Neural progenitor cell (in vitro differentiated cells): ENCODE measurements at regions not wholly inside any gene's neighbourhood (a gene's known extent, or its start where the extent isn't known, plus 50 kb on each side); places are given as distances from the start of the nearest gene placed in this dataset.
A peak's percentile ranks its signal among the peaks of the same experiment; 100 is the strongest.

Source experiments
- DNase-seq: peaks from one replicate; pipeline ENCODE4 v3.0.0-alpha.2; 2016; ENCODE audit warnings: low spot score
- H2AFZ ChIP-seq: fragments of 200-600 bp; sonication (generic); replicated peaks from 2 replicates; pipeline ENCODE4 v1.6.1; 2016; ENCODE audit warnings: antibody characterized with exemption
- H3F3A ChIP-seq: fragments of 200-600 bp; sonication (generic); 2 replicates; pipeline ENCODE4 v1.6.1; 2016; ENCODE audit warnings: antibody characterized with exemption, low read depth
- H3K27ac ChIP-seq: fragments of 200-600 bp; sonication (generic); 2 replicates; pipeline ENCODE4 v1.5.1; 2016; ENCODE audit warnings: mild to moderate bottlenecking
- H3K27me3 ChIP-seq: fragments of 200-600 bp; sonication (generic); 2 replicates; pipeline ENCODE4 v1.6.1; 2016; ENCODE audit warnings: mild to moderate bottlenecking, moderate library complexity
- H3K36me3 ChIP-seq: fragments of 200-600 bp; sonication (generic); 2 replicates; pipeline ENCODE4 v1.5.1; 2016
- H3K4me1 ChIP-seq: fragments of 200-600 bp; sonication (generic); 2 replicates; pipeline ENCODE4 v1.6.1; 2016; ENCODE audit warnings: mixed run types
- H3K4me2 ChIP-seq: fragments of 200-600 bp; sonication (generic); 2 replicates; pipeline ENCODE4 v1.6.1; 2016
- H3K4me3 ChIP-seq: fragments of 200-600 bp; sonication (generic); 2 replicates; pipeline ENCODE4 v1.5.1; 2016
- H3K79me2 ChIP-seq: fragments of 200-600 bp; sonication (generic); 2 replicates; pipeline ENCODE4 v1.6.1; 2016; ENCODE audit warnings: low read depth
- H3K9ac ChIP-seq: fragments of 200-600 bp; sonication (generic); 2 replicates; pipeline ENCODE4 v1.6.1; 2016
- H3K9me3 ChIP-seq: fragments of 200-600 bp; sonication (generic); 2 replicates; pipeline ENCODE4 v1.5.1; 2016; ENCODE audit warnings: low read depth
- H4K20me1 ChIP-seq: fragments of 200-600 bp; sonication (generic); 2 replicates; pipeline ENCODE4 v1.6.1; 2016; ENCODE audit warnings: low read depth
- H3K27ac Mint-ChIP-seq: 3 replicates; pipeline ENCODE4 v1.8.0; 2021; ENCODE audit warnings: mixed read lengths
- H3K27me3 Mint-ChIP-seq: 2 replicates; pipeline ENCODE4 v1.8.0; 2022; ENCODE audit warnings: low read depth, mild to moderate bottlenecking, inconsistent platforms, moderate library complexity, mixed read lengths; ENCODE audit not compliant: insufficient read depth
- H3K36me3 Mint-ChIP-seq: 3 replicates; pipeline ENCODE4 v1.8.0; 2021; ENCODE audit warnings: mixed read lengths
- H3K4me1 Mint-ChIP-seq: 3 replicates; pipeline ENCODE4 v1.8.0; 2021; ENCODE audit warnings: mixed read lengths
- H3K4me3 Mint-ChIP-seq: 3 replicates; pipeline ENCODE4 v1.8.0; 2021; ENCODE audit warnings: mild to moderate bottlenecking, moderate library complexity, mixed read lengths
- H3K9me3 Mint-ChIP-seq: 3 replicates; pipeline ENCODE4 v1.8.0; 2020; ENCODE audit warnings: mixed read lengths
- CTCF ChIP-seq: fragments of 200-600 bp; sonication (generic); IDR thresholded peaks from 2 replicates; pipeline ENCODE4 v1.5.1; 2017; ENCODE audit warnings: antibody characterized with exemption, mild to moderate bottlenecking
- EZH2 ChIP-seq: fragments of 200-600 bp; sonication (generic); IDR thresholded peaks from 2 replicates; pipeline ENCODE4 v1.6.1; 2017; ENCODE audit warnings: antibody characterized with exemption, mild to moderate bottlenecking, moderate library complexity
- EZH2phosphoT487 ChIP-seq: fragments of 200-600 bp; sonication (generic); IDR thresholded peaks from 2 replicates; pipeline ENCODE4 v1.6.1; 2017; ENCODE audit warnings: antibody characterized with exemption

- H3K4me3 Mint-ChIP-seq, result no peak overlapping the region
- no peak overlapping the region for H3K4me2 ChIP-seq
Observed at GRCh38 chr1:184150776-184151531, 99.4 kb downstream of the TSEN15 start.

GRCh38 chr1:184152434-184152898 is 100.9 kb downstream of the TSEN15 start:
- Histone ChIP-seq H3K9ac (no peak overlapping the region), H3K27ac (no peak overlapping the region), H3K79me2 (no peaks in the 10 kb centered on the region), H2AFZ (peak overlapping the region; percentile 30), H3F3A (no peaks in the 10 kb centered on the region), H4K20me1 (no peaks in the 10 kb centered on the region), H3K4me2 (no peak overlapping the region), H3K27me3 (no peaks in the 10 kb centered on the region), H3K4me3 (no peak overlapping the region), H3K9me3 (no peaks in the 10 kb centered on the region), H3K36me3 (no peaks in the 10 kb centered on the region), H3K4me1 (peaks cover 4% of the 10 kb centered on the region)
- Mint-ChIP-seq H3K27me3 (no peaks in the 10 kb centered on the region), H3K9me3 (no peaks in the 10 kb centered on the region), H3K4me3 (peak overlapping the region; percentile 25), H3K4me1 (peaks cover 32% of the 10 kb centered on the region), H3K36me3 (no peaks in the 10 kb centered on the region), H3K27ac (no peak overlapping the region)
- TF ChIP-seq CTCF (no peak), EZH2phosphoT487 (no peak)
- DNase-seq, result no peak

More at GRCh38 chr1:184150776-184151531, 99.4 kb downstream of the TSEN15 start:
- Histone ChIP-seq H4K20me1 (no peaks in the 10 kb centered on the region), H3K36me3 (no peaks in the 10 kb centered on the region), H3K9me3 (no peaks in the 10 kb centered on the region), H3K27me3 (no peaks in the 10 kb centered on the region), H3K27ac (no peak overlapping the region), H3K4me3 (no peak overlapping the region), H3K4me1 (no peaks in the 10 kb centered on the region), H3K9ac (no peak overlapping the region), H3F3A (no peaks in the 10 kb centered on the region), H3K79me2 (no peaks in the 10 kb centered on the region), H2AFZ (no peak overlapping the region)
- H3K27ac Mint-ChIP-seq, result no peak overlapping the region
- peaks cover 23% of the 10 kb centered on the region for H3K4me1 Mint-ChIP-seq
- no peak for DNase-seq
- no peaks in the 10 kb centered on the region for H3K27me3 Mint-ChIP-seq
- H3K36me3 Mint-ChIP-seq, result no peaks in the 10 kb centered on the region
- TF ChIP-seq EZH2 (no peak), EZH2phosphoT487 (no peak)
- peaks cover 2% of the 10 kb centered on the region for H3K9me3 Mint-ChIP-seq

GRCh38 chr1:184152974-184153373 is 101.4 kb downstream of the TSEN15 start:
- Histone ChIP-seq H3K36me3 (no peaks in the 10 kb centered on the region), H3K27ac (no peak overlapping the region), H3K4me1 (peaks cover 4% of the 10 kb centered on the region), H4K20me1 (no peaks in the 10 kb centered on the region), H3K4me3 (no peak overlapping the region), H3K27me3 (no peaks in the 10 kb centered on the region), H3K9ac (no peak overlapping the region), H3K4me2 (no peak overlapping the region), H2AFZ (peak overlapping the region; percentile 30), H3K79me2 (no peaks in the 10 kb centered on the region), H3F3A (no peaks in the 10 kb centered on the region), H3K9me3 (no peaks in the 10 kb centered on the region)
- TF ChIP-seq CTCF (no peak), EZH2phosphoT487 (no peak), EZH2 (no peak)
- H3K4me3 Mint-ChIP-seq, result peak overlapping the region; percentile 25
- DNase-seq, result no peak
- peaks cover 33% of the 10 kb centered on the region for H3K4me1 Mint-ChIP-seq
- no peaks in the 10 kb centered on the region for H3K36me3 Mint-ChIP-seq
- no peaks in the 10 kb centered on the region for H3K27me3 Mint-ChIP-seq
- H3K27ac Mint-ChIP-seq, result no peak overlapping the region
- H3K9me3 Mint-ChIP-seq, result no peaks in the 10 kb centered on the region

- H3K27ac ChIP-seq, result no peak overlapping the region
- peaks cover 4% of the 10 kb centered on the region for H3K4me1 ChIP-seq
- Mint-ChIP-seq H3K4me1 (peaks cover 33% of the 10 kb centered on the region), H3K27ac (no peak overlapping the region), H3K27me3 (no peaks in the 10 kb centered on the region), H3K36me3 (no peaks in the 10 kb centered on the region), H3K4me3 (no peak overlapping the region), H3K9me3 (no peaks in the 10 kb centered on the region)
- H2AFZ ChIP-seq, result peak overlapping the region; percentile 52
- no peaks in the 10 kb centered on the region for H4K20me1 ChIP-seq
- TF ChIP-seq EZH2 (no peak), CTCF (no peak), EZH2phosphoT487 (no peak)
- no peaks in the 10 kb centered on the region for H3F3A ChIP-seq
- H3K4me2 ChIP-seq, result no peak overlapping the region
- H3K9me3 ChIP-seq, result no peaks in the 10 kb centered on the region
- H3K4me3 ChIP-seq, result no peak overlapping the region
- H3K27me3 ChIP-seq, result no peaks in the 10 kb centered on the region
- no peaks in the 10 kb centered on the region for H3K79me2 ChIP-seq
- no peak overlapping the region for H3K9ac ChIP-seq
- no peak for DNase-seq
- no peaks in the 10 kb centered on the region for H3K36me3 ChIP-seq
Observed at GRCh38 chr1:184153731-184154130, 102.2 kb downstream of the TSEN15 start.
